ENCODE measurements at regions not wholly inside any gene's neighbourhood (a gene's known extent, or its start where the extent isn't known, plus 50 kb on each side); places are given as distances from the start of the nearest gene placed in this dataset.

DNA sequence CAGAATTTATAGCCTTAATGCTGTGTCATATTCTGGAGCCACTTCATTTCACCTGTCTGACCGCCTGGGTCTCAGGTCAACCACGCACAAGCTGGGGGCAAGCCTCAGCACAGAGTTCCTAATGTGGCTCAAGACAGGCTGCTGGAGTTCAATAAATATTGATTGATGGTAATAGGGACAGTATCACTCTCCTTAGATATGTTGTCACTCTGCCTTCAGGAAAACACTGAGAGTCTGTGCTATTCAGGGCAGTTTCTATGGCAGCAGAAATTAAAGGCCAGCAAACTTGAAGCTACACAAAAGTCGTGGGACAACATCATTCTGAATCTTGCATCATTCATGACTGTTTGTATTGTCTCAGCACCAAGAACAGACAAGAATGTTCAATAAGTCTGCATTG, 696.1 kb downstream of the METTL4 start:
- H3K79me2 ChIP-seq (ENCODE audit: insufficient read depth), result no peaks in the 10 kb centered on the region
- 3% methylated on average over 3 of the region's 3 CpGs for WGBS (ENCODE audit: low lambda C conversion rate)
- no peaks in the 10 kb centered on the region for H3F3A ChIP-seq (replicated peaks; ENCODE audit: insufficient read depth)
- H3K4me3 ChIP-seq (ENCODE audit: low read depth in 2 of 2, low read length in 1 of 2), result no peak overlapping the region
- no peaks in the 10 kb centered on the region for H3K4me1 ChIP-seq (ENCODE audit: control insufficient read depth in 1 of 2, insufficient read depth in 2 of 2, low read depth in 1 of 2, low read length in 1 of 2)
- no peaks in the 10 kb centered on the region for H3K27me3 ChIP-seq (ENCODE audit: insufficient read depth)
- H2AFZ ChIP-seq (ENCODE audit: low read depth), result no peak overlapping the region
- POLR2A ChIA-PET, result no interaction called here
- no peaks in the 10 kb centered on the region for H3K9me3 ChIP-seq
- no peak for TF ChIP-seq ELF1 (IDR thresholded peaks at IDR 0.05)
- no peak for TF ChIP-seq FOSL2 (IDR thresholded peaks at IDR 0.05; ENCODE audit: borderline replicate concordance, low read depth)
- TF ChIP-seq EP300 (IDR thresholded peaks at IDR 0.05; ENCODE audit: borderline replicate concordance in 1 of 2, low read depth in 1 of 2, low read length in 1 of 2), result no peak
- no peak for TF ChIP-seq RAD21 (IDR thresholded peaks at IDR 0.05; ENCODE audit: low read length)
- TF ChIP-seq POLR2AphosphoS5 (IDR thresholded peaks at IDR 0.05; ENCODE audit: low read depth, low read length), result no peak
- no peak for TF ChIP-seq GABPA (IDR thresholded peaks at IDR 0.05; ENCODE audit: low read depth)
- no peak for TF ChIP-seq FOXM1 (IDR thresholded peaks at IDR 0.05; ENCODE audit: low read depth)
- no peak for TF ChIP-seq SIN3A (IDR thresholded peaks at IDR 0.05; ENCODE audit: borderline replicate concordance, low read depth, low read length)
- no peak for TF ChIP-seq YY1 (IDR thresholded peaks at IDR 0.05; ENCODE audit: low read depth)
- TF ChIP-seq, protein P1, sequence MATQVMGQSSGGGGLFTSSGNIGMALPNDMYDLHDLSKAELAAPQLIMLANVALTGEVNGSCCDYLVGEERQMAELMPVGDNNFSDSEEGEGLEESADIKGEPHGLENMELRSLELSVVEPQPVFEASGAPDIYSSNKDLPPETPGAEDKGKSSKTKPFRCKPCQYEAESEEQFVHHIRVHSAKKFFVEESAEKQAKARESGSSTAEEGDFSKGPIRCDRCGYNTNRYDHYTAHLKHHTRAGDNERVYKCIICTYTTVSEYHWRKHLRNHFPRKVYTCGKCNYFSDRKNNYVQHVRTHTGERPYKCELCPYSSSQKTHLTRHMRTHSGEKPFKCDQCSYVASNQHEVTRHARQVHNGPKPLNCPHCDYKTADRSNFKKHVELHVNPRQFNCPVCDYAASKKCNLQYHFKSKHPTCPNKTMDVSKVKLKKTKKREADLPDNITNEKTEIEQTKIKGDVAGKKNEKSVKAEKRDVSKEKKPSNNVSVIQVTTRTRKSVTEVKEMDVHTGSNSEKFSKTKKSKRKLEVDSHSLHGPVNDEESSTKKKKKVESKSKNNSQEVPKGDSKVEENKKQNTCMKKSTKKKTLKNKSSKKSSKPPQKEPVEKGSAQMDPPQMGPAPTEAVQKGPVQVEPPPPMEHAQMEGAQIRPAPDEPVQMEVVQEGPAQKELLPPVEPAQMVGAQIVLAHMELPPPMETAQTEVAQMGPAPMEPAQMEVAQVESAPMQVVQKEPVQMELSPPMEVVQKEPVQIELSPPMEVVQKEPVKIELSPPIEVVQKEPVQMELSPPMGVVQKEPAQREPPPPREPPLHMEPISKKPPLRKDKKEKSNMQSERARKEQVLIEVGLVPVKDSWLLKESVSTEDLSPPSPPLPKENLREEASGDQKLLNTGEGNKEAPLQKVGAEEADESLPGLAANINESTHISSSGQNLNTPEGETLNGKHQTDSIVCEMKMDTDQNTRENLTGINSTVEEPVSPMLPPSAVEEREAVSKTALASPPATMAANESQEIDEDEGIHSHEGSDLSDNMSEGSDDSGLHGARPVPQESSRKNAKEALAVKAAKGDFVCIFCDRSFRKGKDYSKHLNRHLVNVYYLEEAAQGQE (IDR thresholded peaks at IDR 0.05; ENCODE audit: low read depth, low read length), result no peak
- no peak for TF ChIP-seq TCF12 (IDR thresholded peaks at IDR 0.05)
- no peak for TF ChIP-seq EZH2phosphoT487 (IDR thresholded peaks at IDR 0.05; ENCODE audit: borderline replicate concordance, low read depth)
- TF ChIP-seq SMC3 (IDR thresholded peaks at IDR 0.05; ENCODE audit: low read depth, low read length), result no peak
- TF ChIP-seq, protein P2, sequence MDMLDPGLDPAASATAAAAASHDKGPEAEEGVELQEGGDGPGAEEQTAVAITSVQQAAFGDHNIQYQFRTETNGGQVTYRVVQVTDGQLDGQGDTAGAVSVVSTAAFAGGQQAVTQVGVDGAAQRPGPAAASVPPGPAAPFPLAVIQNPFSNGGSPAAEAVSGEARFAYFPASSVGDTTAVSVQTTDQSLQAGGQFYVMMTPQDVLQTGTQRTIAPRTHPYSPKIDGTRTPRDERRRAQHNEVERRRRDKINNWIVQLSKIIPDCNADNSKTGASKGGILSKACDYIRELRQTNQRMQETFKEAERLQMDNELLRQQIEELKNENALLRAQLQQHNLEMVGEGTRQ (IDR thresholded peaks at IDR 0.05; ENCODE audit: borderline replicate concordance, low read depth, low read length), result no peak
- TF ChIP-seq, protein P3, sequence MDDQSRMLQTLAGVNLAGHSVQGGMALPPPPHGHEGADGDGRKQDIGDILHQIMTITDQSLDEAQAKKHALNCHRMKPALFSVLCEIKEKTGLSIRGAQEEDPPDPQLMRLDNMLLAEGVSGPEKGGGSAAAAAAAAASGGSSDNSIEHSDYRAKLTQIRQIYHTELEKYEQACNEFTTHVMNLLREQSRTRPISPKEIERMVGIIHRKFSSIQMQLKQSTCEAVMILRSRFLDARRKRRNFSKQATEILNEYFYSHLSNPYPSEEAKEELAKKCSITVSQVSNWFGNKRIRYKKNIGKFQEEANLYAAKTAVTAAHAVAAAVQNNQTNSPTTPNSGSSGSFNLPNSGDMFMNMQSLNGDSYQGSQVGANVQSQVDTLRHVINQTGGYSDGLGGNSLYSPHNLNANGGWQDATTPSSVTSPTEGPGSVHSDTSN (IDR thresholded peaks at IDR 0.05), result no peak
- no peak for TF ChIP-seq RCOR1 (IDR thresholded peaks at IDR 0.05; ENCODE audit: low read length)
- TF ChIP-seq, protein P4, sequence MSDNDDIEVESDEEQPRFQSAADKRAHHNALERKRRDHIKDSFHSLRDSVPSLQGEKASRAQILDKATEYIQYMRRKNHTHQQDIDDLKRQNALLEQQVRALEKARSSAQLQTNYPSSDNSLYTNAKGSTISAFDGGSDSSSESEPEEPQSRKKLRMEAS (IDR thresholded peaks at IDR 0.05; ENCODE audit: low read depth), result no peak
- TF ChIP-seq TAF1 (IDR thresholded peaks at IDR 0.05; ENCODE audit: borderline replicate concordance, low read depth, low read length), result no peak
- H3K27ac ChIP-seq (ENCODE audit: low read depth in 2 of 2, low read length in 1 of 2), result no peak overlapping the region
- H4K20me1 ChIP-seq (ENCODE audit: insufficient read depth), result no peaks in the 10 kb centered on the region
- no peak overlapping the region for H3K4me2 ChIP-seq
- no peak for DNase-seq
- CTCF ChIA-PET, result no interaction called here
- H3K36me3 ChIP-seq (replicated peaks in 1 of 2; ENCODE audit: control insufficient read depth in 1 of 2, insufficient read depth in 2 of 2, low read length in 1 of 2), result no peaks in the 10 kb centered on the region
- no peak overlapping the region for H3K9ac ChIP-seq
- no peaks in the 10 kb centered on the region for H3K9me2 ChIP-seq

Data from SK-N-SH (cell line).